ENCODE measurements at regions not wholly inside any gene's neighbourhood (a gene's known extent, or its start where the extent isn't known, plus 50 kb on each side); places are given as distances from the start of the nearest gene placed in this dataset.

GRCh38 chr20:40262219-40262618, 426.8 kb downstream of the MAFB start:
- TF ChIP-seq, protein P1, sequence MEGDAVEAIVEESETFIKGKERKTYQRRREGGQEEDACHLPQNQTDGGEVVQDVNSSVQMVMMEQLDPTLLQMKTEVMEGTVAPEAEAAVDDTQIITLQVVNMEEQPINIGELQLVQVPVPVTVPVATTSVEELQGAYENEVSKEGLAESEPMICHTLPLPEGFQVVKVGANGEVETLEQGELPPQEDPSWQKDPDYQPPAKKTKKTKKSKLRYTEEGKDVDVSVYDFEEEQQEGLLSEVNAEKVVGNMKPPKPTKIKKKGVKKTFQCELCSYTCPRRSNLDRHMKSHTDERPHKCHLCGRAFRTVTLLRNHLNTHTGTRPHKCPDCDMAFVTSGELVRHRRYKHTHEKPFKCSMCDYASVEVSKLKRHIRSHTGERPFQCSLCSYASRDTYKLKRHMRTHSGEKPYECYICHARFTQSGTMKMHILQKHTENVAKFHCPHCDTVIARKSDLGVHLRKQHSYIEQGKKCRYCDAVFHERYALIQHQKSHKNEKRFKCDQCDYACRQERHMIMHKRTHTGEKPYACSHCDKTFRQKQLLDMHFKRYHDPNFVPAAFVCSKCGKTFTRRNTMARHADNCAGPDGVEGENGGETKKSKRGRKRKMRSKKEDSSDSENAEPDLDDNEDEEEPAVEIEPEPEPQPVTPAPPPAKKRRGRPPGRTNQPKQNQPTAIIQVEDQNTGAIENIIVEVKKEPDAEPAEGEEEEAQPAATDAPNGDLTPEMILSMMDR (IDR thresholded peaks at IDR 0.05), result no peak
- no peak for TF ChIP-seq POLR2A (IDR thresholded peaks at IDR 0.05)

Measured in ovary (tissue), 3 donors.